Glomerular visceral epithelial cell (primary cell): ENCODE measurements at regions not wholly inside any gene's neighbourhood (a gene's known extent, or its start where the extent isn't known, plus 50 kb on each side); places are given as distances from the start of the nearest gene placed in this dataset.

Experiments used
- DNase-seq: peaks from one replicate; pipeline ENCODE4 v3.0.0-alpha.2; 2016; ENCODE audit errors: extremely low spot score

- no peak for DNase-seq
Measured at GRCh38 chr9:26742828-26743476, 149.7 kb downstream of the CAAP1 start.

GRCh38 chr9:26735160-26735559 lies 157.4 kb downstream of the CAAP1 start:
- DNase-seq: no peak

DNA sequence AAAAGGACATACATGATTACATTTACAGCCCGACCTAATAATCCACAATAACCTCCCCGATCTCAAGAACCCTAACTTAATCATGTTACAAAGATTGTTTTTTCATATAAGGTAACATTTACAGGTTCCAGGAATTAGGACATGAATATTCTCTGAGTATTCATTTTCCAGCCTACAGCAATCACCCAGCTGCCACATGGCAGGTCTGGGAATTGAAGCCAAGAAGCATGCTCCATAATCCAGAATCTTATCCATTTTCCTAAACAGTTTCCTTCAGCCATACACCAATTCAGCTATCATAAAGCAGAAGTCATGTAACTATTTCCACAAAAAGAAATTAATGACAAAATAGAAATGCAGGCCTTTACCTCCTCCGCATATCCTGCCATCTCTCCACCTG lies 163.4 kb downstream of the CAAP1 start:
- DNase-seq: no peak

- no peak for DNase-seq
Measured at GRCh38 chr9:26727471-26727870, 165.1 kb downstream of the CAAP1 start.

- DNase-seq: no peak
Measured at GRCh38 chr9:26725573-26725972, 167.0 kb downstream of the CAAP1 start.

GRCh38 chr9:26723486-26723885 lies 169.1 kb downstream of the CAAP1 start:
- DNase-seq: peak; percentile 8

GRCh38 chr9:26722755-26723154 lies 169.8 kb downstream of the CAAP1 start:
- DNase-seq: no peak

DNA sequence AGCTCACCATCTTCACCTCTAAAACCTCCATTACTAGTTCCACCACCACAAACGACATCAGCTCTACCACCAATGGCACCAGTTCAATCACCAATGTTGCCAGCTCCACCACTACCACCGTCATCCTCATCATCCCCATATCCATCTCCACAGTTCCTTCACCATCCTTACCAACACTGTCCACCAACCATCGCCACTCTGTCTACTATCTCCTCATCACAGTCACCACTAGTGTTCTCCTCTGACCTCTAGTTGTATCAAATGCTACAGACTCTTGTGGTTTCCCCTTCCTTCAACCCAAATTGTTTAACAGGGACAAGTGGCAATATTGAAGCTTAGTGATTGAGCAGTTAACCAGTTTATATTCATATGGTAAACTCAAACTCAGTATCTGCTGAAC lies 182.6 kb downstream of the CAAP1 start:
- no peak for DNase-seq

- DNase-seq: no peak
Measured at GRCh38 chr9:26706223-26706622, 186.4 kb downstream of the CAAP1 start.

DNA sequence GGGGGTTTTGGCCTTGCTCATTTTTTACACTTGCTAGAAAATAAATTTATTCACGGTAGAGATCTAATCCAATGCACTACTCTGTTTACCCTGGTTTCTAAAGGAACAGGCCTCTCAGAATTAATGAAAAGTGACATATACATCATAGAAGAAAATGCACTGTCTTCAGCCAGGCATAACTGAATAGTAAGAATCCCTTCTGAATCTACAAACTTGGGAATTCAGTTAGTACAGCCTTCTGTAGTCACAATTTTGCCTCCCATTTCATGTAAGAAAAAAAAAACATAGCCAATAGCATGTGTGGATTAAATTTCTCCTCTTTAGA lies 197.3 kb downstream of the CAAP1 start:
- no peak for DNase-seq

GRCh38 chr9:26694381-26695297 lies 198.0 kb downstream of the CAAP1 start:
- no peak for DNase-seq

GRCh38 chr9:26689041-26689440 lies 203.6 kb downstream of the CAAP1 start:
- no peak for DNase-seq

- no peak for DNase-seq
Measured at GRCh38 chr9:26687421-26687820, 205.2 kb downstream of the CAAP1 start.

GRCh38 chr9:26685818-26686217 lies 206.8 kb downstream of the CAAP1 start:
- no peak for DNase-seq

GRCh38 chr9:26684029-26684428 lies 208.6 kb downstream of the CAAP1 start:
- DNase-seq: no peak

- no peak for DNase-seq
Measured at GRCh38 chr9:26682796-26683496, 209.7 kb downstream of the CAAP1 start.

- DNase-seq: no peak
Measured at GRCh38 chr9:26682041-26682440, 210.6 kb downstream of the CAAP1 start.

GRCh38 chr9:26677965-26678706 lies 214.5 kb downstream of the CAAP1 start:
- peak; percentile 51 for DNase-seq

DNA sequence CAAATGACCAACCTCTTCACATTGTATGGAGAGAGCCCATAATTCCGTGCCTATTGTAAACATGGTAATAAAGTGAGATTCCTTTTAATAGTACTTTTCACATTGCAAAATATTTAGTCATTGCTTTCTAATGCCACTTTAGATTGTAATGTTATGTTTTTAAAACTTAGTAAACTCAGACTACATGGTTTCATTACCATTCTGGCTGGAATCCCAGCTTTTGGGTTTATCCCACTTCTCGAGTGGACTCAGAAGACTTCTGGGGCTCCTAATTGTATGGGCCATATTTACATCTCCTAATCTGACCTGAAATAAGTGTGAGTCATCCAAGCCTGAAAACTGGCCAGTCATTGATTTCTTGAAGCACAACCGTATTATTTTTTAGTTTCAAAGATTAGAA lies 217.6 kb downstream of the CAAP1 start:
- peak; percentile 5 for DNase-seq

DNA sequence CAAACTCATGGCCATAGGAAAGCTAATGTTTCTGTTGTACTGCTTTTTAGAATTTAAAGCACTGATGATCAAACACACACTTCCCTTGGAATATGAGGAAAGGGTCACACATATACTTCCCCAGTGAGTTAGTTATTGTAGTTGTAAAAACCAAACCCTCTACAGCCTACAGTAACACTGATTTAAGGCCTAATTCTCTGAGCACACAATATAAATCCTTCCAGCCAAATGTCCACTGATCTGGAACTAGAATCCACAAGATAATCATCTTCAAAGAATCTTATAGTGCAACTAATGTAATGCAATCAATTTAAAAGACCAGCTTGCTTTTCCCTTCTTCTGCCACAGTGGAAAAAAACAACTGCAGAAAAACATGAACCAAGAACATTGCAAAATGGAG lies 219.3 kb downstream of the CAAP1 start:
- no peak for DNase-seq

- peak; percentile 12 for DNase-seq
Measured at GRCh38 chr9:26669701-26670670, 222.6 kb downstream of the CAAP1 start.
